ENCODE measurements at regions not wholly inside any gene's neighbourhood (a gene's known extent, or its start where the extent isn't known, plus 50 kb on each side); places are given as distances from the start of the nearest gene placed in this dataset.
"Not testable (repeated sequence)": the region's sequence is repeated elsewhere in the genome, so short reads cannot be mapped to it uniquely, and the experiment has no call there.

GRCh38 chr14:88985654-88986053, 161.2 kb downstream of the TTC8 start:
- TF ChIP-seq CTCF (IDR thresholded peaks at IDR 0.05): no peak
- peaks cover 0 to 8% of the 10 kb centered on the region in 2 donors for H3K27me3 ChIP-seq
- H3K36me3 ChIP-seq: no peaks in the 10 kb centered on the region
- intact Hi-C loops (cut with DNase I; ENCODE audit: low total_unique reads): no loop called here
- H3K4me3 ChIP-seq: no peak overlapping the region
- peaks cover 0 to 14% (median 5%) of the 10 kb centered on the region in 3 donors for H3K9me3 ChIP-seq
- no peak overlapping the region for H3K27ac ChIP-seq
- H3K4me1 ChIP-seq: no peaks in the 10 kb centered on the region
- DNase-seq: no peak

GRCh38 chr14:88986146-88986841, 161.8 kb downstream of the TTC8 start:
- intact Hi-C loops (cut with DNase I; ENCODE audit: low total_unique reads): no loop called here
- no peak for TF ChIP-seq CTCF (IDR thresholded peaks at IDR 0.05)
- H3K27me3 ChIP-seq: peaks cover 0 to 8% of the 10 kb centered on the region in 2 donors
- peaks cover 0 to 14% (median 0%) of the 10 kb centered on the region in 3 donors for H3K9me3 ChIP-seq
- no peak overlapping the region for H3K4me3 ChIP-seq
- no peak for DNase-seq
- no peaks in the 10 kb centered on the region for H3K36me3 ChIP-seq
- H3K27ac ChIP-seq: no peak overlapping the region
- H3K4me1 ChIP-seq: no peaks in the 10 kb centered on the region

- DNase-seq; H3K36me3 ChIP-seq; H3K27ac ChIP-seq; H3K27me3 ChIP-seq; H3K4me3 ChIP-seq; intact Hi-C loops (cut with DNase I; ENCODE audit: low total_unique reads); H3K4me1 ChIP-seq: not testable (repeated sequence)
- peaks cover 0 to 14% (median 0%) of the 10 kb centered on the region in 3 donors for H3K9me3 ChIP-seq
These were observed 162.5 kb downstream of the TTC8 start for GRCh38 chr14:88986908-88987307.

GRCh38 chr14:88987516-88987915, 163.1 kb downstream of the TTC8 start:
- Histone ChIP-seq H3K27me3 (peaks cover 0 to 1% of the 10 kb centered on the region in 2 donors), H3K27ac (no peak overlapping the region), H3K36me3 (no peaks in the 10 kb centered on the region), H3K9me3 (peaks cover 0 to 14% (median 0%) of the 10 kb centered on the region in 3 donors), H3K4me3 (no peak overlapping the region), H3K4me1 (no peaks in the 10 kb centered on the region)
- intact Hi-C loops (cut with DNase I; ENCODE audit: low total_unique reads): no loop called here
- no peak for TF ChIP-seq CTCF (IDR thresholded peaks at IDR 0.05)
- no peak for DNase-seq

DNA sequence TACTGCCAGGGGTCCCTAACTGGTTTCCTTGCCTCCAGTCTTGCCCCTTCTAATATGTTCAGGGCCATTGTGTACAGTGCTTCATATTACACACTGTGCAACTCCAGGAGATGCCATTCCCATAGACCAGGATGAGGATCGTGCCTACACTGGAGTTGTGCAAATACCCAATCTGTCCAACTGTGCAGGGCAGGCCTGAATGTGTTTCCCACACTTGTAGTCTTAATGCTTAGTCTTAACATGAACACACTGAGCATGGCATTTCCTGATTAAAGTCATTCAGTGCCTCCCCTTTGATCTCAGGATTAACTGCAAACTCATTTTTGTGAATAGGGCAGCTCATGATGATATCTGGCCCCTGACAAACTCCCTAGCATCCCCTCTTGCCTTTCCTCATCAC, 165.5 kb downstream of the TTC8 start:
- intact Hi-C loops (cut with DNase I; ENCODE audit: low total_unique reads): no loop called here
- H3K4me1 ChIP-seq: no peaks in the 10 kb centered on the region
- no peak overlapping the region for H3K27ac ChIP-seq
- no peaks in the 10 kb centered on the region for H3K36me3 ChIP-seq
- H3K9me3 ChIP-seq: peaks cover 0 to 14% (median 0%) of the 10 kb centered on the region in 3 donors
- H3K27me3 ChIP-seq: peaks cover 0 to 3% of the 10 kb centered on the region in 2 donors
- TF ChIP-seq CTCF (IDR thresholded peaks at IDR 0.05): no peak
- no peak overlapping the region for H3K4me3 ChIP-seq
- no peak for DNase-seq

- Histone ChIP-seq H3K27me3 (peaks cover 0 to 3% of the 10 kb centered on the region in 2 donors), H3K4me1 (no peaks in the 10 kb centered on the region), H3K4me3 (no peak overlapping the region), H3K9me3 (peaks cover 0 to 14% (median 0%) of the 10 kb centered on the region in 3 donors), H3K36me3 (no peaks in the 10 kb centered on the region), H3K27ac (no peak overlapping the region)
- intact Hi-C loops (cut with DNase I; ENCODE audit: low total_unique reads): no loop called here
- no peak for DNase-seq
- TF ChIP-seq CTCF (IDR thresholded peaks at IDR 0.05): no peak
These were observed 166.4 kb downstream of the TTC8 start for GRCh38 chr14:88990856-88991255.
